Brain pericyte (primary cell): ENCODE measurements at regions not wholly inside any gene's neighbourhood (a gene's known extent, or its start where the extent isn't known, plus 50 kb on each side); places are given as distances from the start of the nearest gene placed in this dataset.
"Not testable (repeated sequence)": the region's sequence is repeated elsewhere in the genome, so short reads cannot be mapped to it uniquely, and the experiment has no call there.

ENCODE experiments used
- DNase-seq: peaks from one replicate; pipeline ENCODE4 v3.0.0-alpha.2; 2012; ENCODE audit warnings: low read depth, low spot score

DNA sequence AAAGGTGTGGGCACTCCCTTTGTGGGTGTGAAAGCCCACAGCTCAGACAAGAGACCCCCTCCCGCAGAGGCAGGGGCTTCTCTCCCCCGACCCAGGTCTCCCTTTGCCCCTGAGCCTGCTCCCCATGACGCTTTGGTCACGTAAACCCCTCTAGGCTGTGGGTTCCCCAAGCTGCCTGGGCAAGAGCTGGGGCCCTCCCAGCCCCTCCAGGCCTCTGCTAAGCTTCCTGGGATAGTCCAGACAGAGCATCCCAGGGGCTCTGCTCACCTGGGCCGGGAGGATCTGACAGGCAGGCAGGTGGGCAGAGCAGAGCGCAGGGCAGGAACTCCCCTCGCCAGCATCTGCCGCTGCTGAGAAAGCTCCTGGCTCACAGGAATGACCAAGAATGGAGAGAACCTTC, 177.3 kb downstream of the BANP start:
- DNase-seq, result no peak

DNA sequence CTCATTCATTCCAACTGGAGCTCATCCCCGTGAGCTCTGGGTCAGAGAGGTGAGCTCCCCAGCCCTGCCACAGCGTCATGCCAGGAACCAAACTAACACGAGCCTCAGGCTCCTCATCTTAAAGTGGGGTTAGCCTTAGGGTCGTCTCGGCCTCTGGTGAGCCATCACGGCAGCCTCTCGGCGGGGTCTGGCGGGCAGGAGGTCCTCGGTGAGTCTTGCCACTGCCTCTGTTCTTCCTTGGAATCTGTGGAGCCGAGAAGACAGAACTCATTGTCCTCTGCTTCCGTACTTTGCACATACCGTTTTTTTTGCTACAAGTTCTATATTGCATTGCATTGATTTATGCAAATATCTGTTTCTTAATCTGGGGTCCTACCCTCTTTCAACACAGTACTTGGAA, 177.9 kb downstream of the BANP start:
- DNase-seq, result not testable (repeated sequence)

DNA sequence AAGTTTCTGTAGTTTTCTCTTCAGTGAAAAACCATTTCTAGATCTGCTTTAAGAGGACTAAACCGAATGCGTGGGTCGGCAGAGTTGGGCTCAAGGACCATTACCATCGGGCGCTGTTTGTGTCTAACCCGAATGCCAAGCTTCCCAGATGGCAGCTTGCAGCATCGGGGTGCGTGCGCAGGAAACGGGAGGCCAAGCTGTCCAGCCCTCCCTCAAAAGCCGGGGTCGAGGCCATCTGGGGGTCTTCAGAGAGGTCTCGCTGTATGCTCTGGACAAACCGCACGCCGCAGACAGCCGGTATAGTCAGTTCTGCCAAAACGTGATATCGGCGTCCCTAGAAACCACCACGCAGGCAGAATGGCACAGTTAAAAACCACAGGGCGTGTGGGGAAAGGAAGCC, 178.8 kb downstream of the BANP start:
- no peak for DNase-seq

DNA sequence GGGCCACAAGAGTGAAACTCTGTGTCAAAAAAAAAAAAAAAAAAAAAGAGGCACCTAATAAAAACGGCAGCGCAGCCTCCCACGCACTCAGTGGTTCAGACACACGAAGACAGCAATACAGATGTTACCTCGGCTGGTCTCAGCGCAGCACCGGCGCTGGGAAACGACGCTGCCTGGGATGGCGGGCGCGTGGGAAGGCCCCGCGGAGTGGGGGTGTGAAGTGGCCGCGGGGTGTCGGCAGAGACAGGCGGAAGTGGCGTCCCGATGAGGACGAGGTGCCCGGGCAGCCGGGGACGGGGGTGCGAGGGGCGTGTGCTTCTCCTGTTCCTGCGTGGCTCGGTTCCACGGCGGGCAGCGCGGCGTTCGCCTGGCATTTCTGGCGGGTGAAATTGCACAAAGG, 179.4 kb downstream of the BANP start:
- no peak for DNase-seq

DNA sequence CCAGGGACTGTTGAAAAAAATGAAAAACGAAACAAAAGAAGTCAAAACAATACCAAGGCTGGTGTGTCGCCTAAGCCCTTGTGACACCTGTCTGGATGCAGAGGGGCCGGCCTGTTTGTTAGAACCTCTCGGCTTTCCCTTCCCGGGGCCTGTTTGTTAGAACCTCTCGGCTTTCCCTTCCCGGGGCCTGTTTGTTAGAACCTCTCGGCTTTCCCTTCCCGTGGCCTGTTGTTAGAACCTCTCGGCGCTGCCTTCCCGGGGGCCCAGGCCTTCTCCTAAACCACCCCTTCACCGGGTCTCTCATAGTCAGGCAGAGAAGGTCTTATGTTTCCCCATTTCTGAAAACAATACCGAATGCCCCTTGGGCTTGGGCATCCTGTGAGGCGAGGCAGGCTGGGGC, 180.0 kb downstream of the BANP start:
- DNase-seq, result no peak

DNA sequence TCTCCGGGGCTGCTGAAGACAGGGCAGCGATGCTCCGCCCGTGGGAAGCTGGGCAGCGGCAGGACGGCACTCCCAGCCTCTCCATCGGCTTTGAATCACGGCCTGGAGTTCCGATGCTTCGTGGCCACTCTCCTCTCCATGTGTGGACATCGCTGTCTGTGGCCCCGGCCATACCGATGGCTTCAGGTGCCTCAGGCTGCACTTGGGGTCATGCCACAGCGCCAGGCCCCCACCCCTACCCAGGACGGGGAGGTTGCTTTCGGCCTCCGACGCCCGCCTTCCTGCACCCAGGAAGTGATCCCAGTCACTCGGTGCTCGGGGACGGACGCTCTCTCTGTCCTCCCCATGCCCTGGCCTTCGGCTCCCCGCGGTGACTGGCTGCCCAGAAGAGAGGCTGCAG, 180.7 kb downstream of the BANP start:
- DNase-seq, result no peak

DNA sequence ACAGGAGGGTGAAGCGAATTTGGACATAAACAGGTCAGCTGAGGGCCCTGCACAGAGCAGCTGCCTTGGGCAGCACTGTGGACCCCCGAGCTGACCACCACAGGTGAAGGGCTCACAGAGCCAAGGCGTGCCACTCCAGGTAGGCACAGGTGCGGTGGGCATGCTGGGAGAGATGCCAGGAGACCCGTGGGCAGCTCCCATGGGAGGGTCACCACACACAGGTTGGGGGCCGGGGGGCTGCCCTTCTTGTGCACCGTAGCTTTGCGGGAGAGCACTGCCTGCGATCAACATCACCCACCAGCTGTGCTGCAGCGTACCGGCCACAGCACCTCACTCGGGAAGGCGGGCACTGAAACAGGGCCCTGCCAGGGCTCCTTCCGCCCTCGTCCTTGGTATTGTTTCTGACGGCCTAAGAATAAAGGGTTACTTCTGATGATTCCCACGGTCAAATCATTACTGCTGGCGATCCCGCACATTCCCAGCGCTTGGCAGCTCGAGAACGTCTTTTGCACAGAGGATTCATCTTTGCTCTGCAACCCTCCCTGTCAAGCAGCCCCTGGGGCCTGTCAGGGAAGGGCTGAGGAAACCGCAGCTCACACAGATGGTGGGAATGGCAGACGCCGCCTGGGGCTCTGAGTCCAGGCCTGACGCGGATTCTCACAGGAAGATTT, 181.7 kb downstream of the BANP start:
- DNase-seq, result no peak

DNA sequence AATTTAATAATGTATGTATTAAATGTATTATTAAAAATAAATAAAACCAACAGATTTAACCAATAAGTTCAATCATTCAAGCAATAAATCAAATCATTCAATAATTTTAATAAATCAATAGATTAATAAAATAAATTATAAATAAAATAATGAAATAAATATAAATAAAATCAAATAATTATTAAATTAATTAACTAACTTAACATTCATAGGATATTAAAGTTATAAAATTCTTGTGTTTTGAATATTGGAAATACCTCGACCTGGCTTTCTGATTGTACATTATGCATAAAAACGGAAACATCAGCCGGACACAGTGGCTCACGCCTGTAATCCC, 182.2 kb downstream of the BANP start:
- DNase-seq, result no peak

DNA sequence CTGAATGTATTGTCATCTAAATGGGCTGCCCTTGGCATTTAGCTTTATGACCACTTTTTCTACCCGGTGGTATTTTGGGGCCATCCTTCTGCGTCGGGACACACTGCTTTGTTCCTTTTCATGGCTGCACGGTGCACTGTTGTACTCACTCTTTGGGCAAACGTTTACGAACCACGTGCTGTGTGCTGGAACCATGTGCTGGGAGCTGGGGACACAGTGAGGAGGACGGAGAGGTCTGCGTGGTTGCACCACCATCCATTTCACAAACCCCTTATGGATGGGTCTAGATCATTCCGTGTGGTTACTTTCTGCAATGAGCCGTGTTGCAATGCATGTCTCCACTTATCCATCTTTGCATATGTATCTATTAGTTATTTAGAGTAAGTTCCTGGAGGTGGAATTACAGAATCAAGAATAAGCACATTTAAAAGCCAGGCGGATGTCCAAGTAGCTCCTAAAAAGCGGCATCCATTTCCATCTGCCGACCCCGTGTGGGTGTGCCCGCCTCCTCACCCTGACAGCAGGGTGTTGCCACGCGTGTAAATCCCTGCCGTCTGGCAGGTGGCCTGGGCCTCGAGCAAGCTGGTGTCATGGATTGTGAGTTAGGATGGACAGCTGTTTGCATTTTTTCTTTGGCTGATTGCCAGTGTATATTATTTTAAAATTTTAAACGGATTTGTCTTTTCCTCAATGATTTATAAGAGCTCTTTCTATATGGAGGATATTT, 183.1 kb downstream of the BANP start:
- not testable (repeated sequence) for DNase-seq

DNA sequence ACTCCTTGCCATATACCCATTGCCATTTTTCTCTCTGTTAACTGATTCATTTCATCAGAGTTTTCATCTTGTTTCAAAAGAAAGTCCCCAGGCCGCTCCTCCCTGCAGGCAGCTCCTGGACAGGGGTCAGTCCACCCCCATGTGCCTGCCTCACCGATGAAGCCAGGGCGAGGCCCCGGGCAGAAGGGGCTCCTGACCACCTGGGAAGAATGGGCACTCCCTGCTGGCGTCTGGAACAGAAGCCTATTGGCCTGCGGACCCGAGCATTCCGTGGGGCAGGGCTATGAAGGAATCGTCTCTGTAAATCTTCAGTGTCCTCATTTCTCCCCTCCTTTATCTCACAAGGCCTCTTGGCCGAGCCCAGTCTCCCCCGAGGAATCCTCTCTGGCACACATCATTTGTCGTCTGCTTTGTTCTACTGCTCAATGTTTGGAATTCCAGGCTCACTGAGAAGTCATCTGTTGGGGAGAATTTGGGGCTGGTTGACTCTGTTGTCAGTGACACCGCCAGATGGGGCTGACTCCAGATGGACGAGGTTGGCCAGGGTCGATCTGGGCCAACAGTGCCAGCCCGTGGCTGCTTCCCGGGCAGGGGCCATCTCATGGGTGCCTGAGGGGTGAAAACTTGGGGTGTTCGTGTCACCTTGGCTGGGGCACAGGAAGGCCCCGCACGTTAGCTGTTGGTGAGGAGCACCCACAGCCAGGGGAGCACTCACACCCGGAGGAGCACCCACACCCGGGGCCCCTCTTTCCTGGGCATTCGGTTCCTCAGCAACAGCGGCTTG, 183.9 kb downstream of the BANP start:
- not testable (repeated sequence) for DNase-seq

DNA sequence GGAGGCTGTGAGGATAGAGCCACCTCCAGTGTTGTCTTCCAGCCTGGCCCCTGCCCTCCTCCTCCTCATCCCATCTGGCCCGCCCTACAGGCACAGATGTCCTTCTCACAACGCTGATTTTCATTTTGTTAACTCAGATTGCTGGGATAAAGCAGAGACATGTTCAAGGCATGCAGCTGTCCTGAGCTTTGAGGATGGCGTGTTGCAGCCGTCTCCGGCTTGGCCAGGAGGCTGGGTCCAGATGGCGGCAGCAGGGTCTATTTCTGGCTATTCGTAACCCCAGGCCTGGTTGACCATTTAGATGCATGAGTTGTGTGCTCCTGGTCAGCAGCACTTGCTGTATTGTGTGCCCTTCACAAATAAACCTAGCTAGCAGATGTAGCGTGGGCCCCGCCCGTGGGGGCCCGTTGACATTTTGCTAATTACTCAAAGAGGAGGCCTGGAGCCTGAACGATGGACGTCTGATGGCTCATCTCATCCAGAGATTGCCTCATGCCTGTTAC, 185.0 kb downstream of the BANP start:
- DNase-seq, result not testable (repeated sequence)

DNA sequence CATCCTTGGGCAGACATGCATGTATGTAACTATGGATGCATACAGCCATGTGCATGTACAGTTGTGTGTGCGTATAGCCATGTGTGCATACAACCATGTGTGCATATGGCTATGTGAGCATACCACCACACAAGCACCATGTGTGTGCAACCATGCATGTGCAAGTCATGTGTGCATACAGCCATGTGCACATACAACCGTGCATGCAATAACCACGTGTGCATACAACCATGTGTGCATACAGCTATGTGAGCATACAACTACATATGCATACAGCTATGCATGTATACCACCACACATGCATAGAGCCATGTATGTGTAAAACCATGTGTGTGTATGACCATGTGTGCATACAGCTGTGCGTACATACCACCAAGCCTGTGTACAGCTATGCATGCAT, 185.7 kb downstream of the BANP start:
- DNase-seq, result not testable (repeated sequence)

DNA sequence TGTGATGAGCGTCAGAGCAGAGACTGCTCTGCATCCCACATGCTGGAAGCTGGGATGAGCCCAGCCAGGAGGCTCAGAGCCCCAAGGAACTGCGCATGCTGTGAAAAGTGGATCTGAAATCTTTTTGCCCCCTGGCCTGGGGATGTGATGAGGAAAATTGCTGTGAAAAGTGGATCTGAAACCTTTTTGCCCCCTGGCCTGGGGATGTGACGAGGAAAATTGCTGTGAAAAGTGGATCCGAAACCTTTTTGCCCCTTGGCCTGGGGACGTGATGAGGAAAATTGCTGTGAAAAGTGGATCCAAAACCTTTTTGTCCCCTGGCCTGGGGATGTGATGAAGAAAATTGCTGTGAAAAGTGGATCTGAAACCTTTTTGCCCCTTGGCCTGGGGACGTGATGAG, 187.9 kb downstream of the BANP start:
- not testable (repeated sequence) for DNase-seq

DNA sequence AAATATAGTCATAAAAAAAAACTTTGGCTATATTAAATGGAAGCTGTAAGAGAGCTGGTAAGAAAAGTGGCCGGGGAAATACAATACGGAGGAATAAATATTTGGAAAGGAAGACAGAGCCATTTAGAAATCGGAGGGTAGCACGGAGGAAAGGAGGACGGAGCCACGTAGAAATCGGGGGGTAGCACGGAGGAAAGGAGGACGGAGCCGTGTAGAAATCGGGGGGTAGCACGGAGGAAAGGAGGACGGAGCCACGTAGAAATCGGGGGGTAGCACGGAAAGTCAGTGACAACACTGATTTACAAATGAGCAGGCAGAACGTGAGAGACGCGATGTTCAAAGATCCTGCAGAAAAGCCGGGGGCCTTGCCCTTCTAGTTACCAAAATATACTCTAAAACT, 189.0 kb downstream of the BANP start:
- DNase-seq, result not testable (repeated sequence)

DNA sequence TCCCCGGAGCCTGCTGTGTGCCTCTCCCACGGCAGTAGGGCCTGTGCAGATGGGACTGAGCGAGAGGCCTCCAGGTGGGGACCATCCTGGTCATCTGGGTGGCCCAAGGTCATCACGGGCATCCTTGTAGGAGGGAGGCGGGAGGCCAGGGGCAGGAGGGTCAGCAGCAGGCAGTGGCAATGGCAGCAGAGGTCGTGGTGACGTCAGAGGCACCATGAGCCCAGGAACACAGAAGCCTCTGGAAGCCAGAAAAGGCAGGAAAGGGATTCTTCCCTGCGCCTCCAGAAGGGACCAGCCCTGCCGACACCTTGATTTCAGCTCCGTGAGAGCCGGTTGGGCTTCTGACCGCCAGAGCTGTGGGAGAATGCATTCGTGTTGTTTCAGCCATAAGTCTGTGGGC, 190.3 kb downstream of the BANP start:
- DNase-seq, result no peak

DNA sequence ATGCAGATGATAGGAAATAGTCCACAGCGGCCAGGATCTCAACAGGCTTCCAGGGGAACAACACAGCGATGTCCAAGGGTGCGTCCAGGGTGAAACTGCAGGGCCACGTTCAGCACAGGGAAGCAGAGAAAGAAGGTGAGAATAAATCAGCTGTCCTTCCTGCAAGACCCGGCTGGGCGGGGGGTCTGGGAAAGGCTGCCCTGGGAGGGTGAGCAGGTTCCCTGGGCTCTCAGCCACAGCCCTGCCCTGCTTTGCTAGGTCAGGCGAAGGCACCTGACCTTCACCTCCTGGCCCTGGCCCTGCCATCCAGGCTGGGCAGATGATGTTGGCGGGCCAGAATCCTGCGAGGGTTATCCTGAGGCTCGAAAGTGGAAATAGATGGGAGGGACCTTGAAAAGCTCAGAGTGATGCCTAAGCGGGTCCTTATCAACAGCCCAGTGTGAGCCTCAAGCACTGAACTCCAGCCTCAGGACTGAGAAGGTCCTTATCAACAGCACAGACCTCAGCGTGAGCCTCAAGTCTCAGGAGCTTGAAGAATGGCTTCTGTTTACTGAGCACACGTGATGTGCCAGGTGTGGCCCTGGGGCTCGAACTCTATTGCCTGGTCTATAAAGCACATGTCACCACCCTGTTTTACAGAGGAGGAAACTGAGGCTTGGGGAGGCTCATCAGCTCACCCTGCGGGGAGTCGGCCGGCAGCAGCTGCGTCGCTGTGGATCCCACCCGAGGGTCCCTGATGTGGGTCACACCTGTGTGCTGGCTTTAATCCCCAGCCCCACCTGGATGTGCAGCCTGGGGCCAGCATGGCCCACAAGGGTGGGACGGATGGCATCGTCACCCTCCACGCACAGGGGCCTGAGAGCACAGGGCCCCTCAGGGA, 191.1 kb downstream of the BANP start:
- DNase-seq, result not testable (repeated sequence)

DNA sequence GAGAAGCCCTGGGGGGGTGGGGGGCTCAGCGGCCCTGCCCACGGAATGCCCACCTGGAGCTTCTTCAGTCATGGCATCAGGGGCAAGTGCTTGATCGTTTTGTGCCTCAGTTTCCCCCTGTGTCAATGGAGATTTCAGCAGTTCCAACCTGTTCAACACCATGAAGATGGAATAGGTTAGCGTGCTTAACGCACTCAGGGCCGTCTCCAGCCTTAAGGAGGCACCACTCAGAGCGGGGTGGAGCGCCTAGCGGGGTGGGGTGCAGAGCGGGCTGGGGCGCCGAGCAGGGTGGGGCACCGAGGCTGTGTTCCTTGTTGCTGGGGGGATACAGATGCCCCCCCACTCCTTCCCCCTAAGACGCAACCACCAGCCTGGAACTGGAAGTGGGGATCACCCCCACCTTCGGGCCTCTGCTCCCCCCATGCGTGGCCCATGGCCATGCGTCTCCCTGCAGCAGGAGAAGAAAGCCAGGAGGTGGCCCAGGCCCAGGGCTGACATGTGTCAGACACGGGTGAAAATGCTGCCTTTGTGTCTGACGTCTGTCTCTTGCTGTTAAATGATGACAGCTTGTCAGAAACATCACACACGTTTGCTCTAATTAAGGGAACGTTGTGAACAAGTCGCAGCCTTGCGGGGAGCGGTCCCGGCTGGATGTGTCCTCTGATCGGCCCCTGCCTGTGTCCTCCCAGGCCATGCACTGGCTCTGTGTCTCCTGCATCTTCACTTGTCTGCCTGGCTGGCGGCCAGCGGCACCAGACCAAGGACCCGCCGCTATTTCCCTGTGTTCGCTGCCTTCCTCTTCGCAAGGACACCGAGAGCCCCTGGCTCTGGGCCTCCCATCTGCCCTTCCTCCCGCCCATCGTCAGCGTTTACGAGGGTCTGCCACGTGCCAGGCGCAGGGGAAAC, 192.1 kb downstream of the BANP start:
- not testable (repeated sequence) for DNase-seq

DNA sequence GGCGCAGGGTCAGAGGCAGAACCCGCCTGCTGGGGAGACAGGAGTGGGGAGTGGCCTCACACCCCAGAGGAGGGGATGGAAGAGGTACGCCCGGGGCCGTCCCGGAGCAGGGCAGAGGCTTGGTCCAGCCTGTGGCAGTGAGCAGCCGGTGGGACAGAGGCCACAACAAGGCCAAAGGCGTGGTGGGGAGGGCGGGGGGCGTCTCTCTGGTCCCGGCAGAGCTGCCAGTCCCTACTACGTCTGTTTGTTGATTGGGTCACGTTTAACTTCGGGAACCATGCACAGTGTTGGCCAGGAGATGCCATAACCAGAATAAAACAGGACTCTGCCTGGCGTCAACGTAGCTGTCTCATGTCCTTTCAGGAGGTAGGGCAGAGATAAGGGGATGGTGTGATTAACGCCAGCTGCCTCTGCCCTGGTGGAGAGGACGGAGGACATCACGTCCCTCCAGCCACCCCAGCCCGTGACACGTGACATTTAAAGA, 192.8 kb downstream of the BANP start:
- no peak for DNase-seq

DNA sequence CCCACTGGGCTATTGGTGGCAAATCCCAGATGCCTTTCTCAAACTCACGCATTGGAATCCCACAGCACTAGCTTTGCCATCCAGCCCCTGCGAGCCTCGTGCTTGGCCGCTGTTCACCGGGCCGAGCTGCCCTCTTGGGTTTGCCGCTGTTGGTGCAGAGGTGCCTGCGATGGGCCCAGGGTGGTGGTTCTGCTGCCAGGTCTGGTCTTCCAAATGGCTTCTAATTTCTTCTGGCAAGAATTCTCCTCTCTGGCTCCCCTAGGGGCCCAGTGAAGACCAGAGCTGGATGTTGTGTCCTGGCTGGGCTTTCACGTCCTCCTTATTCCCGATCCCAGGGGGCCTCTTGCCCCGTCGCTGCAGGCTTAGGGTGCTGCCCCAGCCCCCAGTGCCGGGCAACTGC, 194.1 kb downstream of the BANP start:
- DNase-seq, result not testable (repeated sequence)

DNA sequence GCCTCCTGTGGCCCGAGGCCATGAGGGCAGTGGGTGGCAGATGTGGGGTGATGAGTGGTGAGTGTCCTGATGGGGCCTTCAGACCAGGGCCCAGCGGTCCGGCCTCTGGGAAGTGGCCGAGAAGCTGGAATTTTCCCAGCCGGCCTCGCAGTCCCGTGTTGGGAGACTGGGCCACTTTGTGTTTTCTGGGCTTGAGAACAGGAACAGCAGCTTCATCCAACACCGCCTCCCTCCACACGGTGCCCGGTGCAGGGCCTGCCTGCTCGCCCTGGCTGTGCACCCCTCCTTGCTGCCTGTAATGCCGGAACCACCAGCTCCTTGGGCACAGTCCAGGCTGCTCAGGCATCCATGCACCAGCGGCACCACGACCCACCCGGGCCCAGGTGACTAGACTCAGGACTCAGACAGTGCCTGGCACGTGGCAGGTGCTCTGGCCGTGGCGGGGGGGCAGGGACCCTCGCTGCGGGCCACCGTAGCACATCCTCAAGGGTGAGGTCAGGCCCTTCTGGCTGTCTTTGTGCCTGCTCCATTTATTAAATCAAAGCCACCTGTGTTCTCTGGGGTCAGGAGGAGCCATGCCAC, 194.7 kb downstream of the BANP start:
- DNase-seq, result not testable (repeated sequence)
